AG10803 (cell line): ENCODE measurements at regions not wholly inside any gene's neighbourhood (a gene's known extent, or its start where the extent isn't known, plus 50 kb on each side); places are given as distances from the start of the nearest gene placed in this dataset.

Source experiments
- DNase-seq: peaks from one replicate; pipeline ENCODE4 v3.0.0; 2010; ENCODE audit warnings: low read depth
- H3K4me3 ChIP-seq: 2 replicates; pipeline ENCODE4 v1.5.1; 2011; ENCODE audit warnings: mild to moderate bottlenecking, low read length, control low read depth
- TF ChIP-seq, protein P1 (sequence below): conservative IDR thresholded peaks from 2 replicates; pipeline ENCODE4 v1.5.1; 2011; ENCODE audit warnings: mild to moderate bottlenecking, low read length, control low read depth, inconsistent platforms

DNA sequence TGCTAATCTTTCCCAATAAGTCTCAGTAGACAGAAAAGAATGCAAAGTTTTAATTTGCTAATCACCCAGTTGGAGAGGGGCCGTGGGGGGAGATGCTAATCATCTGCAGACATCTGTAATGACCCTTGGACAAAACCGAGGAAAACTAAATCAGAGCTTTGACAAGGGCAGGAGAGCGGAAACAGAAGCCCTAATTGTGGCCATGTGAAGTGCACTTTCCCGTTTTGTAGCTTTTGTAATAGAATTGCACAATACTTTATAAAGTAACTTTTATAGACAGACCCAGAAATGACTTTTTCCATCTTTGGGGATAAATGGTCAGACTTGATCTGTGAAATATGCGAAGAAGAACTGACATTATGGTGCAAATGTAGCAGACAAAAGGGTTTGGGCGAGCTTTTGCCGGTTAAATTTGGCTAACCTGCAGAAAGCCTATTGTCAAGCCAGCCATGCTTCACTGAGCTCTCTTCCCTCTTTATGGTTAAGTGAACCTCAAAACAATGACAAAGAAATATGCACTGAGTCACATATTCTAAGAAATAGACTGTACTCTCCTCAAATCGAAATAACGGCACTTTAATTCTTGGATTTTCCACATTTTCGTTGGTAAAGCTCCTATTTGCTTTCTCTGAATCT is 980.1 kb upstream of the POU3F3 start:
- no peak overlapping the region for H3K4me3 ChIP-seq
- no peak for DNase-seq
- TF ChIP-seq, protein P1, sequence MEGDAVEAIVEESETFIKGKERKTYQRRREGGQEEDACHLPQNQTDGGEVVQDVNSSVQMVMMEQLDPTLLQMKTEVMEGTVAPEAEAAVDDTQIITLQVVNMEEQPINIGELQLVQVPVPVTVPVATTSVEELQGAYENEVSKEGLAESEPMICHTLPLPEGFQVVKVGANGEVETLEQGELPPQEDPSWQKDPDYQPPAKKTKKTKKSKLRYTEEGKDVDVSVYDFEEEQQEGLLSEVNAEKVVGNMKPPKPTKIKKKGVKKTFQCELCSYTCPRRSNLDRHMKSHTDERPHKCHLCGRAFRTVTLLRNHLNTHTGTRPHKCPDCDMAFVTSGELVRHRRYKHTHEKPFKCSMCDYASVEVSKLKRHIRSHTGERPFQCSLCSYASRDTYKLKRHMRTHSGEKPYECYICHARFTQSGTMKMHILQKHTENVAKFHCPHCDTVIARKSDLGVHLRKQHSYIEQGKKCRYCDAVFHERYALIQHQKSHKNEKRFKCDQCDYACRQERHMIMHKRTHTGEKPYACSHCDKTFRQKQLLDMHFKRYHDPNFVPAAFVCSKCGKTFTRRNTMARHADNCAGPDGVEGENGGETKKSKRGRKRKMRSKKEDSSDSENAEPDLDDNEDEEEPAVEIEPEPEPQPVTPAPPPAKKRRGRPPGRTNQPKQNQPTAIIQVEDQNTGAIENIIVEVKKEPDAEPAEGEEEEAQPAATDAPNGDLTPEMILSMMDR, result no peak

DNA sequence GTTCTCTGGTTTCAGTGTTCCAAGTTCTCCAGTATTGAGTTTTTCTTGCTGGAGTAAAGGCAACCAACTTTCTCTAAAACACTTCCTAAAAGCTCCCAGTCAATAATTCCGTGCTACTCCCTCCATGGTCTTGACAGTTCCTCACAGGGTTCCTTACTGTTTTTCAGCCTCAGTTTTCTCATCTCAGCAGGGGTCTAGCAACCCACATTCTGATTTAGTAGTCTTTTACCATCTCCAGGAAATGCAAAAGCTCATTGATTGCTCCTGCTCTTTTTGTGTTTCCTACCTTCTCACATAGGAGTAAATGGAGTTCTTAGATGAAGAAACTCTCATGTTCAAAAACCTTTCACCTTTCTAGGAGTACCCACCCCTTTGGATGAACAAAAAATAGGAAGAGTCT is 978.8 kb upstream of the POU3F3 start:
- no peak for DNase-seq
- H3K4me3 ChIP-seq, result no peak overlapping the region
- TF ChIP-seq, protein P1, result no peak

DNA sequence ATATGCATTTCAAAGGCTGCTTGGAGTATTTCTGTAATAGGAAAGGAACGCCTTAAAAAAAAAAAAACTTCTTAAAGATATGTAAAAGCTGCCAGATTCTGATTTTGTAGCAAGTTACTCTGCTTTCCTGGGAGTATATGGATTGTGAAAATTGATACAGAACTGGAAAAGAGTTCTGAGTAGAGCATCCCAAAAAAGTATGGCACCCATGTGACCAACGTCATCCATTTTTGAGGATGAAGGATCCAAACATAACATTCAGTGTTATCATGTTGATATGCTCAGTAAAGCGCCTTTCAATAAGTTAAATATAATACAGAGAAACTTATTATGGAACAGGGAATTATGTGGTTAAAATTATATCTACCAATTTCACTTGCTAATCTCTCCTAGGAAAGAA is 978.4 kb upstream of the POU3F3 start:
- TF ChIP-seq, protein P1, result no peak
- DNase-seq, result no peak
- H3K4me3 ChIP-seq, result no peak overlapping the region

DNA sequence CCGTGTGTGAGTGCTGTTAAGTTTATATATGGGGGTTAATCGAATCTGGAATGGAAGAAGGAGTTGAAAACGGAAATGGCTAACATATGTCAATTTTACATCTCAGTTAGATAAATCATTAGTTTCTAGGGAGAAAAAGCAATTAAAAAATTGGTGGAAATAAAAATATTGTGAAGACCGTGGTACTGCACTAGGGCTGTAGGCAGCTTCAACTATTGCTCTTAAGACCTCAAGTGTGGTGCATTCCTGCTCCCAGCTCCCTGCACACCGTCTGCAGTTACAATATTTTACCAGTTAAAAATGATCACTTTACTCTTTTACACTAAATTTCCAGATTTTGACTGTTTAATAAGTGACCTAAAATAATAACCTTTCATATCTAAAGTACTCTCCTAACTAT is 977.3 kb upstream of the POU3F3 start:
- TF ChIP-seq, protein P1, result no peak
- no peak overlapping the region for H3K4me3 ChIP-seq
- DNase-seq, result no peak

DNA sequence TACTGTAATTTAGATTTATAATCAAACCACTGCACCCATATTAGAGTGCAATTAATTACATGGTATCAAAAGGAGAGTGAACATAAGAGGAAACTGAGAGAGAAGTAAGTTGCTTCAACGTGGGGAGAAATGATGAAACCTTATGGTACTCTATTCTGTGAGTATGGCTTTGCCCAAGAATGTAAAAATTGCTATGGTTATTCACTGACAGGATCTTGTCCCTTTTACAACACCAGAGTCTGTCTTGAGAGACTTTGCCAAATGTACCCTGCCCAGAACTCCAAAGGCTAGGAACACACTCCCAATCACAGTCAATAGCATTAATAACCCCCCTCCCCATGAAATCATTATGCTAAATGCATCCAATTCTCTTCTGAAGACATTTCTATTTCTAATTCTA is 974.8 kb upstream of the POU3F3 start:
- H3K4me3 ChIP-seq, result no peak overlapping the region
- DNase-seq, result no peak
- TF ChIP-seq, protein P1, result no peak

DNA sequence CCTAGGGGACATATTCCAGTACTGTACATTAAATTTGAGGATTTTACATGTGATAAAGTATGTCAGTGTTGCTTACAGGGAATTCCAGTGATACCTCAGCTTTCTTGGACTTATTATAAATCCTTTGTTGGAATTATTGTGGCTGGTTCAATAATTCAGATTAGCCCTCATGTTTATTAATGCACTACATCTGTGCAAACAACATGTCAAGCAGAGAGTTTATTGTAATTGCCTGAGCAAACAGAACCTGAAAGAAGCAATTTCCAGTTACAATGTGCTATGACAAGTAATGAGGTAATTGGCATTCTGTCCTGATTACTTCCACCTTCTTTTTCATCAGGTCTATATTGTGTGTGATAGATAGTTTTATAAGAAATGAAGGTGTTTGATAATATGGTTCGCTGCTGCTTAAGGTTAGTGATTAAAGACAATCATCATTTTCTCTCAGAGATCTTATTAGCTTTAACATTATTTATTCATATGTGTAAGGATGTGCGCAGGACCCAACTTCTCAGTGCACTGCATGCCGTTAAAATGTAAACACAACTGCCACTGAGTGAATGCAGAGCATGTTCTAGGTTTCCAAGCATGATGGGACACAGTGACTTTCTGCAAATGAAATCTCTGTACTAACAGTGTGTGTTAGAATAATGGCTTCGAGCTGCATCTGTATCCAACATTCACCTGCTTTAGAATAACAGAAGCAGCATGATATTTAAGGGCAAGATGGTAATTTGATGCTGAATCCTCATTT is 973.7 kb upstream of the POU3F3 start:
- no peak for DNase-seq
- no peak overlapping the region for H3K4me3 ChIP-seq
- TF ChIP-seq, protein P1, result no peak

DNA sequence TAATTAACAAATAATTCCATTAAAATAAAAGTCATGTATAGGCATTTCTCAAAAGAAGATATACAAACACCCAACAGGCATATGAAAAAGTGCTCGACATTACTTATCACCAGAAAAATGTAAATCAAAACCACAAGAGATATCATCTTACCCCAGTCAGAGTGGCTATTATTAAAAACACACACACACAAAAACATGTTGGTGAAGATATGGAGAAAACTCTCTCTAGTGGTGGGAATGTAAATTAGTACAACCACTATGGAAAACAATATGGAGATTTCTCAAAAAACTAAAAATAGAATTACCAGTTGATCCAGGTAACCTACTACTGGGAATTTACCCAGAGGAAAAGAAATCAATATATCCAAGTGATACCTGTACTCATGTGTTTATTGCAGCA is 966.3 kb upstream of the POU3F3 start:
- no peak overlapping the region for H3K4me3 ChIP-seq
- TF ChIP-seq, protein P1, result no peak
- DNase-seq, result no peak
